A673 (cell line): ENCODE measurements at regions not wholly inside any gene's neighbourhood (a gene's known extent, or its start where the extent isn't known, plus 50 kb on each side); places are given as distances from the start of the nearest gene placed in this dataset.

ENCODE experiments used
- BruUV-seq: library from RNA; stranded (reverse); fragments of 400-500 nt; replicated peaks from 2 replicates; lab custom pipeline; 2021; lab: Mats Ljungman, UMichigan
- CTCF ChIA-PET: fragments of 300-600 bp; sonication (Branson Sonifier 250); formaldehyde crosslinking; loops from one replicate; lab custom pipeline; 2022; ENCODE audit warnings: antibody characterized with exemption; lab: Charles Lee
- POLR2A ChIA-PET: fragments of 300-600 bp; sonication (Branson Sonifier 250); formaldehyde crosslinking; loops from one replicate; lab custom pipeline; 2022; ENCODE audit warnings: antibody characterized with exemption; ENCODE audit not compliant: low non-redundant PET; lab: Charles Lee
- DNase-seq: peaks from one replicate; pipeline ENCODE4 v3.0.0-alpha.2; 2015; ENCODE audit warnings: low spot score
- H3K27ac ChIP-seq: fragments of 200-600 bp; sonication (generic); 2 replicates; pipeline ENCODE4 v1.5.1; 2016; ENCODE audit warnings: mixed run types, low read depth, mild to moderate bottlenecking, mixed read lengths, antibody characterized with exemption, low read length; ENCODE audit not compliant: poor library complexity, severe bottlenecking
- H3K27me3 ChIP-seq: fragments of 200-600 bp; sonication (generic); replicated peaks from 2 replicates; pipeline ENCODE4 v1.6.1; 2017; ENCODE audit warnings: mixed run types, low read depth, mild to moderate bottlenecking, mixed read lengths, antibody characterized with exemption, low read length; ENCODE audit not compliant: insufficient read depth, poor library complexity
- H3K36me3 ChIP-seq: fragments of 200-600 bp; sonication (generic); 2 replicates; pipeline ENCODE4 v1.6.1; 2016; ENCODE audit warnings: mixed run types, mild to moderate bottlenecking, mixed read lengths, antibody characterized with exemption, low read length; ENCODE audit not compliant: insufficient read depth, poor library complexity, severe bottlenecking
- H3K4me1 ChIP-seq: fragments of 200-600 bp; sonication (generic); 2 replicates; pipeline ENCODE4 v1.6.1; 2017; ENCODE audit warnings: mixed run types, mild to moderate bottlenecking, mixed read lengths, antibody characterized with exemption, low read length; ENCODE audit not compliant: insufficient read depth, poor library complexity, severe bottlenecking
- H3K4me3 ChIP-seq: fragments of 200-600 bp; sonication (generic); 2 replicates; pipeline ENCODE4 v1.5.1; 2016; ENCODE audit warnings: low read depth, mixed run types, mild to moderate bottlenecking, mixed read lengths, low read length; ENCODE audit not compliant: poor library complexity, severe bottlenecking
- H3K9me3 ChIP-seq: fragments of 200-600 bp; sonication (generic); 2 replicates; pipeline ENCODE4 v1.6.1; 2016; ENCODE audit warnings: mixed run types, low read depth, mild to moderate bottlenecking, mixed read lengths, antibody characterized with exemption, low read length; ENCODE audit not compliant: poor library complexity, severe bottlenecking
- CTCF ChIP-seq: fragments of 300-800, 200-600 bp; sonication (generic); conservative IDR thresholded peaks from 2 replicates; pipeline ENCODE4 v1.5.1; 2017; ENCODE audit warnings: low read depth, mild to moderate bottlenecking, antibody characterized with exemption, low read length, moderate library complexity, mixed read lengths
- EZH2 ChIP-seq: fragments of 200-600 bp; sonication (generic); IDR thresholded peaks from 2 replicates; pipeline ENCODE4 v1.6.1; 2017; ENCODE audit warnings: borderline replicate concordance, low read depth, mild to moderate bottlenecking, mixed read lengths, antibody characterized with exemption, low read length; ENCODE audit not compliant: poor library complexity, severe bottlenecking
- intact Hi-C: fragments of 100-400 bp; cut with micrococcal nuclease; formaldehyde crosslinking; loops from one replicate; pipeline ENCODE4 v1.10.0; 2022; ENCODE audit not compliant: unreplicated experiment

GRCh38 chr1:244339073-244339692 is 112.5 kb downstream of the ADSS2 start:
- CTCF ChIA-PET = no interaction called here
- Histone ChIP-seq H3K36me3 (no peaks in the 10 kb centered on the region), H3K4me3 (no peak overlapping the region), H3K27me3 (no peaks in the 10 kb centered on the region), H3K27ac (no peak overlapping the region), H3K9me3 (no peaks in the 10 kb centered on the region), H3K4me1 (no peaks in the 10 kb centered on the region)
- no peak for DNase-seq
- TF ChIP-seq CTCF = no peak
- no peak for TF ChIP-seq EZH2
- intact Hi-C loops = no loop called here
- BruUV-seq = no TSS peak
- POLR2A ChIA-PET = no interaction called here

GRCh38 chr1:244339776-244340175 is 111.9 kb downstream of the ADSS2 start:
- CTCF ChIA-PET = no interaction called here
- H3K36me3 ChIP-seq = no peaks in the 10 kb centered on the region
- no peaks in the 10 kb centered on the region for H3K9me3 ChIP-seq
- BruUV-seq = no TSS peak
- no peak for DNase-seq
- H3K4me3 ChIP-seq = no peak overlapping the region
- no peaks in the 10 kb centered on the region for H3K27me3 ChIP-seq
- no peak overlapping the region for H3K27ac ChIP-seq
- POLR2A ChIA-PET = no interaction called here
- intact Hi-C loops = no loop called here
- no peaks in the 10 kb centered on the region for H3K4me1 ChIP-seq
- TF ChIP-seq EZH2 (no peak), CTCF (no peak)

DNA sequence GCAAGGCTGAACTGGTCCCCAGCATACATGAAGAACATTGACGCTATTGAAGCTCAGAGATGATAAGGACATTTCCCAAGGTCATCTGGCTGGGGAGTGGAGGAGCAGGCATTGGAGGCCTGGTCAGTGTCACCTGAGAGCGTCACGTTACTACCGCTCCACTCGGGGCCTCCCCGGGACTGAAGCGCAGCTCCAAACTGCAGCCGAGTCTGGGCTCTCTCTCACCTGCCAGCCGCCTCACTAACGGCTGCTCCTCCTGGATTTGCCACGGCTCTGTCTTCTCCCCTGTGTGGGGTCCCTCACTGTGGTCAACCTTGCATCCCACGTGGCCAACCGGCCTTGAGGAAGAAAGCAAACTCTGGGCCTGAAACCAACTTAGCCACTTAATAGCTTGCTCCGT is 111.3 kb downstream of the ADSS2 start:
- Histone ChIP-seq H3K4me3 (no peak overlapping the region), H3K4me1 (no peaks in the 10 kb centered on the region), H3K27ac (no peak overlapping the region), H3K36me3 (no peaks in the 10 kb centered on the region), H3K9me3 (no peaks in the 10 kb centered on the region), H3K27me3 (no peaks in the 10 kb centered on the region)
- intact Hi-C loops = no loop called here
- DNase-seq = no peak
- no peak for TF ChIP-seq CTCF
- TF ChIP-seq EZH2 = no peak
- ChIA-PET POLR2A (no interaction called here), CTCF (no interaction called here)
- no TSS peak for BruUV-seq
